Hypothalamus (tissue), 51 donors: ENCODE measurements at regions not wholly inside any gene's neighbourhood (a gene's known extent, or its start where the extent isn't known, plus 50 kb on each side); places are given as distances from the start of the nearest gene placed in this dataset.

Source experiments
- DNase-seq, 51 donors: peaks; one replicate each; lab custom pipeline; 2025; lab: John Stamatoyannopoulos, UW

DNA sequence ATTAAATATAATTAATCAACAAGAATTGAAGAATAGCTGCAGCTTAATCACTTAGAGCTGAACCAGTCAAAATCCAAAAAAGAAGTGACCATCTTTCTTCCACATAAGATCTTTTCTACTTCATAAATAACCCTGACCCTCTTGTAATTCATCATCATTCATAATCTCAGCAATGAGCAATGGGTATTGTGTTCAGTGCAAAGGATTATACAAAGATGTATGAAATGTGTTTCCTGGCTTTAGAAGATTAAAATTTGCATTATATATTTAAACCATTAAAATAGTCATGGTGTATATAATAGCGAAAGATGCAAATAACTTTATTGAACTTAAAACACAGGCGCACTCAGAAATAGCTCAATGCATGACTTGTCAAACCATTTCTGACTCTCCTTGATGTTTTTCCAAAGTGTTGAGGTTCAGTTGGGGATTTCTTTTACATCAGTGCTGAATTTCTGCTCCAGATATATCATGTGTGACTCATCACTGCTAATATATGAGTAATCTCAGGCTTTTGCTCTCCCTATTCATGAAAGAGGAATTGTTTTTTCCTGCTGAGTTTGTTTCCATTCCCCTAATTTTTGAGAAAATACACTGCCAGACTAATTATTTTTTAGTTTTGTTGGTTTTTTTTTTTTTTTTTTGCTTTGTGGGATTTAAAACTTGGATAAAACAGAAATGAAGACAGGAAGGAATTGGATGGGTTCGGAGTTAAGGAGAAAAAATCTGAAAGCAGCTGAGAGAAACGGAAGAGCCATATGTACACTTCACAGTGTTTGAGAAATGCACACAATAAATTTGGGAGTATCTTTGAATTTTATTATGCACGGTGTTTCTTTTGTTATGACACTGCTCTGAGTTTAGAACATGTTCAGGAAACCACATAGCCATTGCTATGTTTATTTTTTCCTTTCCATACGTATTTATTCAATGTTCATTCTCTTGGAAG is 290.1 kb upstream of the PCDH7 start:
- DNase-seq = no peak

DNA sequence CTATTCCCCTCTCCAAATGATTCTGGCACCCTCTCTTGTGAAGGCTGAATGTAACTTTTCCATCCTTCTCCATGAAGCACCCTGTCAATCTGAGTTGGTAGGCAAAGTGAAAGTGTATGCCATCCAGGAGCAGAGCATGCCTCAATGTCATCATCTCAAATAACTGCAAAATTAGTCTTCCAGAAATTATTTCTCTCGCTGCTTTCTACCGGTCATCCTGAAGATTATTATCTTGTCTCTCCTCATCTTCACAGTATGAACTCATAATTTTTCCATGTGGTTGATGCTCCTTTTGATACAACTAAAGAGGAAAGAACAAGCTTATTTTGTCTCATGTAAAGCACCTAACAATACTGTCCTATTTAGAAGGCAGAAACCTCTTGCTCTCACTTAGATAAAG is 285.5 kb upstream of the PCDH7 start:
- DNase-seq = no peak

DNA sequence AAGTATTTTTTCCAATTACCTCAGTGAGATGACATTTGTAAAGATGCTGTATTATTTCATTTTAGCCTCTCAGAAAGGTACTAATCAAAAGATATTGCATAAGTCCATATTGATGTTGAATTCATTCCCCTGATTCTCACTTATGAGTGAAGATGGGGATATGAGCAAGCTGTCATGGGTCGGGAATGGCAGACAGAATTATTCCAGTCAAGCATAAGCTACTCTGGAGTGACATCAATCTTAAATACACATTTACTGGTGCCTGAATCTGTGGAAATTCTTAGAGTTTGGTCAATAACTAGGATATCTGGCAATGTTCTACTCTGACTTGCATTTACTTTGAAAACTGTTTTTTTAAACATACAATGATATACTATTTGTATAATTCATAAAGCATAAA is 283.8 kb upstream of the PCDH7 start:
- no peak for DNase-seq

DNA sequence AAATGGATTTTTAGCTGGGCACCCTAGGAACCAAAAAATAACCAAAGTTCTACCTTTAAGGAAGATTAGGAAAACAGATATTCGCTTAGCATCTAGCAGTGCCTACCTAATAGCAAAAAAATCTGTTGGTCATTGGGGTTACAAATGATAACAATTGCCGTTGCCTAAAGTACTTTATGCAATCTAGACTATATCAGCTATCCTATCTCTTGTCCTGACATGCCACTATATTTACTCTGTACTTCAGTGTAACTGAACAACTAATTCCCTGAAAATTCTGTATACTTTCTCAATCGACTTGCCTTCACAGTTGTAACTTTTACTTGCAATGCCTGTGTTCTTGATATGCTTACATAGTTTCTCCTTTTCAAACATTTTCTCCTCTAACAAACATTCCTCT is 282.9 kb upstream of the PCDH7 start:
- no peak for DNase-seq

DNA sequence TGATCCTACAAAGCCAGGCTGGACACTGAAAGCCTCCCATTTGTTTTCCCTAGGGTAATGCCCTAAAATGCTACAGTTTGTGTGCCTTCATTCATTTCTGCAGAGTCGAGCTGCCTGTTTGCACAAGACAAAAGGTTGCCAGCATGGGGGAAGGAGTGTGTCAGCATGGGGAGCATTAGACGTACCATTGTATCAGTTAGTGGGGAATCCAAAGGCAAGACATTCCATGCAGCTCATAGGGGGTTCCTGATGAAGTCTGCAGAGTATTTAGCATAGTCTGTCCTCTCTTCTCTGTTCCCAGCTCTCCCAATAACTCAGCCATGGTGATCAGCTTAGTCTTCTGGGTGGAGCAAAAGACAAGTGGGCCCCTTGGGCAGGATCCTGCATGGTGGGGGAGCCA is 276.9 kb upstream of the PCDH7 start:
- DNase-seq = no peak

DNA sequence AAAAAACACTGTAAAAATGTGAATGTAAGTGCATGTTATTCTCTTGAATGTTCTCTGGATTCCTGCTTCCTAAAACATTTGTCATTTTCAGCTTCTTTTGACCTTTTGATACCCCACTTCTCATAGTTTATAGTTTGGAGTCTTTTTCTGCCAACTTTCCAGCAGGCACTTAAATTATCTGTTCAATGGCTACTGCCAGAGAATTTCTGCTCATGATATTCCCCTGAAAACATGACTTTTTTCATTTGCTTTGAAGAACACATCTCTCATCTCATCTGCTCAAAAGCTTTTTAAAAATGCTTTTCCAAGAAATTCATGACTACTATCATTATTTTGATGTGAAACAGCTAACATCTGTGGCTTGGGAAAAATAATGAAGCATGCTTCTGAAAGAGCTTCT is 269.7 kb upstream of the PCDH7 start:
- no peak for DNase-seq

DNA sequence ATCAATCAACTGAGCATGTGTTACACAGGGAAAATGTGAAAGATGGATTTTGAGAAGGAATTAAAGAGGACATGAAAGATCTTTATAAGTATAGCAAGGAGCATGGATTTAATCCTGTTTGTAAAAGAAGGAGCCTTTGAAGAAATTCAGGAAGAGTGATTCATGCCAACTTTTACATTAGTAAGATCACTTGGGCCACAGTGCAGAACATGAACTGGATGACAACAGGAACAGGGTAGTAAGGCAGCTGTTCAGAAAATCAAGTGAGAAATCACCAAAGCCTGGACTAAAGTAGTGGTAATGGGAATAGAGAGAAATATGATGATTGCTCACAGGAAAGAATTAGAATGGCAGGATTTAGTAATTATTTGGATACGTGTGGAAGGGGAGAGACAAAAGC is 265.7 kb upstream of the PCDH7 start:
- DNase-seq = no peak

DNA sequence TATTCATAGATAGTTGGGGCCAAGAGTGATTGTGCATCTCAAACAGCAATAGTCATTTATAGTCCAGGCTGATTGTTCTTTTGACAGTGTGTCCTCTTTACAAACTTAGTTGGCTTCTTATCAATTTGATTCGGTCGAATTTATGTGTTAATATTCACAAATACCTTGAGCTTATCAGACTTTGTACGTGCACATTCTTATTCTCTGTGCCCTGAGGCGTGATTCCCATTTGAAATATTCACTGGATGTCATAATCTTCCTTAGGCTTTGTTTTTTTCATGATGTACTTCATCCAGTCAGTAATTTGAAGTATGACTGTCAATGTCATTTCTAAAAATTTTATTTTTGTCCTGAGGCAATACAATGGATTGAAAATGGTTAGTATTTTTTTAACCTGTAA is 263.5 kb upstream of the PCDH7 start:
- no peak for DNase-seq

DNA sequence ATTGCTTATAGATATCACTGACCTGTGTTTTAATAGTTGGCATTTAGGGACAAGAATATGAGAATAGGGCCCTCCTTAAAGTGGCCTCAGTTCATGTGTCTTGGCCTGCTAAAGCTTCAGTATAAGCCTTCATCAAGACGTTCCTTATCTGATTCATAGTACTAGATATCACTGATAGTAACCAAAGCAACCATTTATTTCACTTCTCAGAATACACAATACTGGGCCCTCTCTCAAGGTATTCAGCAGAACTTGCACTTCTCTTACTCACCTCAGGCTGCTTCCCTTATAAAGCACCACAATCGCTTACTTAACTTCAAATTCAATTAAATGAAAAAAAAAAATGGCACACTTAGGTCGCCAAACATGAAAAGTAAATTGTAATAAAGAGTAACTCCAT is 259.4 kb upstream of the PCDH7 start:
- no peak for DNase-seq

DNA sequence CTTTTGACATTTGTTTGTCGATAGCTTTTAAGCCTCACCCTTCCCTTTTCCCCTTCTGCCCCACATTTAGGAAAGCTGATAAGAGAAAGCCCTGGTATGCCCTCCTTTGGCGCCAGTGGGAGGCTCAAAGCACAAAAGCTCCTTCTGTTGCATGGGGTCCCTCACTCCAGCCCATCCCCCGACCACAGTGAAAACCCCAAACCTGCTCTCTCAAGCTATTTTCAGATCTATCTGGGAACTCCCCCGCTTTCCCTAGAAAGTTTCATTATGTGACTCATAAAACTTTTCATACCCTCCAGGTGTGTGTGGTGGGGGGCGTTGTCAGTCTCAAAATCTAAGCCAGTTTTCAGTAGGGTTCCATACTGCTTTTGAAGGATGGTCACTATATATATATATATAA is 259.0 kb upstream of the PCDH7 start:
- no peak for DNase-seq

DNA sequence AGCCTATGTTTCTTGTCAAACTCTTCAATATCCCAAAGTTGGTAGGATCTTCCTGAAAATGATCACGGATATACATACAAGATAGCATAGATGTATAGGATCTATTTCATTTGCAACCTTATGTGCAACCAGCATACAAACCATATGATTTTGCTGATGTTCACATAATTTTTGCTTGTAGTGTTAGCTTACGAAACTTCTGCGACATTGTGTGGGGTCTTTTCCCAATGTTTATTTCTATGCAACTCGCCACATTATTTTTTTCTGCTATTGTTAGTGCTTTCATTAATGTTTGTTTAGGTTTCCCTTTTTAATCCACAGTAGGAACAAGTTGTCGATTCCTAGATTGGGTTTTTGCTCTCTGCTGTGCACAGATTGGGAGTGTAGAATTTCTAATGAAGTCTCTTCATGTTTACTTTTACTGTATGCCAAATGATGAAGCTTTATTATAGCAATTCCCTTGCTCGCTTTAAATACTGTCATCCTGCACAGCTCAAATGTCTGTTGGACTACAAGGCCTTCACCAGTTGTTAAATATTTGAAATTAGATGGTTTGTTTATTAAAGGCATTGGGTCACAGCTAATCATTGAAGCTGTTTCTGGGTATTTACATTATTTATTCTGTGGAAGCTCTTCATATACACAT is 257.6 kb upstream of the PCDH7 start:
- DNase-seq = no peak

DNA sequence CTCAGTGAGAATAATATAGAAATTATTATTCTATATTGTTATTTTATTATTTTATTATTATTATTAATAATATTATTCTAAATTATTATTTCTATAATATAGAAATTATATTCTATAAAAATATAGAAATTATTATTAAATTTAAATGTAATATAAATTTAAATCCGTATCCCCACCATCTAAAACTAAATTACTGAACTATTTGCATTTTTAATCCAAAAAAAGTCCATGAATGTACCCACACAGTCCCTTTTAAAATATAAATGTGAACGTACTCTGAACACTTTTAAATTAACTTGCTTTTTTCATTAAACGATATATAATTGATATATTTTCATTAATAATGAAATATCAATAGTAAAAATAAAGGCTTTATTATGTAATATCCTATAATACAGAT is 248.3 kb upstream of the PCDH7 start:
- DNase-seq = no peak

DNA sequence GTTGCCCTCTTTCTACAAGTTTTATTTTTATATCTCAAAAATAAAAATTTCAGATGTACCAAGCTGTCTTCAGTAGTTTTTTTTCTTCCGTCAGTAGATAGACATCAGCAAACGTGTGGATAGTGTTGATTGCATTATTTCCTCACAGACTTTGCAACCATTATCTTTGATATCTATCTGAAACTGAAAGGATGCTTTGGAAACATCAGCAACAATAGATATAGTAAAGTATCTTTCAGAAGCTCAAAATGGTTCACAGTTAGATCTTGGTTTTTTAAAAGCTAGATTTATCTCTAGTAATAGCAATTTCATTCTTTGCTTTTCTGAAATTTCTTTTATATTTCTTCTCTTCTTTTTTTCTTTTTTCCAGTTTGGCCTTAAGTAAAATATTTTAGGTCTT is 246.9 kb upstream of the PCDH7 start:
- no peak for DNase-seq

DNA sequence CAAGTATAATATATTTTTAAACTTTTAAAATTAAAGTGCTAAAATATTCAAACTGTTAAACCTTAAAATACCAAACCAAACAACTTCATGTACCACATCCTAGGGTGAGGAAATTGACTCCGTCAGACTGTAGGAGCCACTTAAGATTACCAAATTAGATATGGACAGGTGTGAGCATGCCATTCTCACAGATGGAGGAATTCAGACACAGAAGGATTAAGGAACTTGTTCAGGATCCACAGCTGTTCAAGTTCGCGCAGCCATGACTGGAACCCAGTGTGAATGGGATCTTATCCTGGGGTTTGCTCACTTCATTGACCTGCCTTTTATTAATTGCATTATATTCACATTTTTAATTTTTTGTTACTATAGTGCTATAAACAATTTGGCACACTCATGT is 224.9 kb upstream of the PCDH7 start:
- no peak for DNase-seq

DNA sequence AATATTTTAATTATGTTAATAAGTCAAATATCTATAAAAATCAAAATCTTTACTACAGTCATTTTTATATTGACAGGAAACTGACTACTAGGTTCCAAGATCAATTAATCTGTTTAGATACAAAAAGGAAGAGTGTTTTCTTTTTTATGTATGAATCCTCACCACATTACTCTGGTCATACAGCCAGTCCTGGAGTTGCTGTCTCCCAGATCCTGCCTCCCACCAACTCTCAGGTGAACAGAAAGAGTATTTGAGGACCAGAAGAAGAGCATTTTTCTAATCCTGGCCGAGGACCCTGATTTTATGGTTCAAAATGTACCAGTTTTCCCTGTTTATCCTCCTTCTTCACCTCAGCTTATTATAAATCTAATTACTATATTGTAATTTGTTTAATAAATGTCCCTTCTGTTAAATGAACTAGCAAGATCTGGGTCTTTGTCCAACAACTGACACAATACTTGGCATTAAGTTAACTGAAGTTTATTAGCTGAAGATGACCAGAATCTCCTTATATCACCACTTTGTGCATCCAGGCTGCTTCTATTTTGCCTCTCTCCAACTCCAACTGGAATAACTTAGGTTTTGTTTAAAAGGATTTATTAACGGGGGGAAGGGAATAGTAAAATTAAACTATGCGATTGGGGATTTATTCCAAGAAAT is 224.4 kb upstream of the PCDH7 start:
- DNase-seq = no peak

DNA sequence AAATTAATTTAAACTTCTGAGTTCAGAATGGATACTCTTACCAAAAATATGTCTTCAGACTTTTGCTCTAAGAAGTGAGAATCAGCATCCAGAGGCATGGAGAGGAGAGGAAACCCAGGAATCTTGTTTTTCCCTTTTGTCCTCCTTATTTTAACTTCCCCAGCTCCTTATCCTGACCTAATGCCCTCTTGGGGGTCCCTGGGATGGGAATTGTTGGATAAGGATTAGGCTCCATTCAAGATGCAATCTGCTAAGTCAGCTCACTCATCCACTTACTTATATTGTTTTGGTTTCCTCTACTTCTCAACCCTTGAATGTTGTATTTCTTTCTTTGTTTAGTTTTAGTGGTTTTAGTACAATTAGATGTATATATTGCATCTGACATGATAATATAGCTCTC is 208.4 kb upstream of the PCDH7 start:
- DNase-seq = no peak

DNA sequence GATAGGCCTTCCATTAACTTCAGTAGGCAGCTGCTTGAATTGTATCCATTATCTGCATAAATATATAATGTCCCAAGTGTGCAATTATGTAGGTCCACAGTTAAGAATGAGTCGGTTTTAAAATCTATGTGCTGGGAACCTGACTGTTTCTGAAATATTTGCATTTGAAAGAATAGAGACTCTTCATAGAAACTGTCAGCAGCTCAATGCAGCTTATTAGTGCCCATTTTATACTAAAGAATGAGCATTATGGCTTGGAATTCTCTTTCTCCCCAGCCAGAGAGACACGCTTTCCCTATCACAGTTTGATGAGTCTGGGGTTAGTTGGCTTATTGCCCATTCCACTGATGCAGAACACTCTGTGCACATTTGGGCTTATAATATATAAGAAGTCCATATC is 202.0 kb upstream of the PCDH7 start:
- DNase-seq = no peak

DNA sequence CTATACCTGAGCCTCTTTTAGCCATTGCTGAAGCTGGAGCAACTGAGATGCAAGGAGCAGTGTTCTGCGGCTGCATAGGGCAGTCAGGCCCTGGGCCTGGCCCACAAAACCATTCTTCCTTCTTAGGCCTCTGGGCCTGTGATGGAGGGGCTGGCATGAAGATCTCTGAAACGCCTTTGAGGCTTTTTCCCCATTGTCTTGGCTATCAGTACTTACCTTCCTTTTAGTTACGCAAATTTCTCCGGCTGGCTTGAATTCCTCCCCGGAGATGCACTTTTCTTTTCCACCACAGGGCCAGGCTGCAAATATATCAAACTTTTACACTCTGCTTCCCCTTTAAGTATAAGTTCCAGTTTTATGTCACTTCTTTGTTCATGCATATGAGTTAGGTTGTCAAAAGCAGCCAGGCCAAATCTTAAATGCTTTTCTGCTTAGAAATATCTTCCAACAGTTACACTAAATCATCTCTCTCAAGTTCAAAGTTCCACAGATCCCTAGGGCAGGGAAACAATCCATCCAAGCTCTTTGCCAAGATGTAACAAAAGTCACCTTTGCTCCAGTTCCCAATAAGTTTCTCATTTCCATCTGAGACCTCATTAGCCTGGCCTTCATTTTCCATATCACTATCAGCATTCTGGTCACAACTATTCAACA is 194.4 kb upstream of the PCDH7 start:
- no peak for DNase-seq

DNA sequence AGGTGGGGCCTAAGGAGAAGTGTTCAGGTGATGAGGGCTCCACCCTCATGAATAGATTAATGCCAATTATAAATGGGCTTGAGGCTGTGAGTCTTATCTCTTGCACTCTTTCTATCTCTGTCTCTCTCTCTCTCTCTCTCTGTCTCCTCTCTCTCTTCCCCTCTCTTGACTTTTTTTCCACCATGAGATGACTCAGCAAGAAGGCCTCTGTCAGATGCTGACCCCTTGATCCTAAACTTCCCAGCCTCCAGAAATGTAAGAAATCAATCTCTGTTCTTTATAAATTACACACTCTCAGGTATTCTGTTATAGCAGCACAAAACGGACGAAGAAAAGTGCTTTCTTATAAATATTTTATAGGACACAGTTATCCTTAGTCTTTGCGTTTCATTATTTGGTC is 184.9 kb upstream of the PCDH7 start:
- no peak for DNase-seq

DNA sequence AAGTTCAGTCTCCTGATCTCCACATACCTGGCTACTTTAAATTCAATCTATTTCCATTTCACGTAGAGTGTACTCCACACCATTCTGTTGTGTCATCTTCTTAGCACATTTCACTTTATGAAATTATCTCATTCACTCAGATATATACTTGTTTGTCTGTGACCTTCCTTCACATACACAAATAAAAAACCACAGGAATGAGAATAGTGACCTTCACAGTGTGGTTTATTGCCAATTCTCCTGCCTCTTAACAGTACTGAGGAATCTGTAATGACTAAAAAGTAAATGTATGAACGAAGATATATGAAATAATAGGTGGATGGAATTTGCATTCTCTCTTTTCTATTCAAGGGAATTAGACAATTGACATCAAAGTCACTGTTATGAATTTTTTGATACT is 183.9 kb upstream of the PCDH7 start:
- no peak for DNase-seq

DNA sequence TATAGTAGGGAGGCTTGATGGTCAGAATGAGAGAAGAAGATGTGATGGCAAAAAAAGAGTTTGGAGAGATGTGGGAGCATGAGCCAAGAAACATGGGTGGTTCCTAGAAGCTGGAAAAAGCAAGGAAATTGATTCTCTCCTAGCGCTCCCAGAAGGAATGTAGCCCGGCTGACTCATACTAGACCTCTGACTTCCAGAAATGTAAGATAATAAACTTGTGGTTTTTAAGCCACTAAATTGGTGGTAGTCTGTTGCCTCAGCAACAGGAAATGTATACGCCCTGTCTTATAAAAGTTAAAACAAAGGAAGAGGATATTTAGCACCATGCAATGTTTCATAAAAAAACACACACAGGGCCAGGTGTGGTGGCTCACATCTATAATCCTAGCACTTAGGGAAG is 182.7 kb upstream of the PCDH7 start:
- no peak for DNase-seq
